Caco-2 (cell line): ENCODE measurements at regions not wholly inside any gene's neighbourhood (a gene's known extent, or its start where the extent isn't known, plus 50 kb on each side); places are given as distances from the start of the nearest gene placed in this dataset.

Experiments
- BruUV-seq: library from RNA; stranded (reverse); fragments of 400-500 nt; replicated peaks from 2 replicates; lab custom pipeline; 2021; lab: Mats Ljungman, UMichigan
- CTCF ChIA-PET: fragments of 300-600 bp; sonication (Branson Sonifier 250); formaldehyde crosslinking; loops from one replicate; lab custom pipeline; 2022; ENCODE audit warnings: antibody characterized with exemption; lab: Charles Lee
- POLR2A ChIA-PET: fragments of 300-600 bp; sonication (Branson Sonifier 250); formaldehyde crosslinking; loops from one replicate; lab custom pipeline; 2022; ENCODE audit warnings: antibody characterized with exemption; lab: Charles Lee
- DNase-seq, 2 experiments: peaks; one replicate each; pipeline versions ENCODE4 v3.0.0 to v3.0.0-alpha.2; 2020 to 2022
- H3K27me3 ChIP-seq: replicated peaks from 2 replicates; pipeline ENCODE4 v1.6.0; 2011; ENCODE audit warnings: low read length; ENCODE audit not compliant: control insufficient read depth, insufficient read depth
- H3K36me3 ChIP-seq: 2 replicates; pipeline ENCODE4 v1.5.1; 2011; ENCODE audit warnings: low read length; ENCODE audit not compliant: control insufficient read depth, insufficient read depth
- H3K4me1 ChIP-seq: fragments of 250-450 bp; sonication (Bioruptor Pico); 2 replicates; pipeline ENCODE4 v1.5.1; 2020; ENCODE audit warnings: mild to moderate bottlenecking
- H3K4me3 ChIP-seq: 2 replicates; pipeline ENCODE4 v1.5.1; 2011; ENCODE audit warnings: low read depth, mild to moderate bottlenecking, control low read depth, low read length
- H3K9me3 ChIP-seq: fragments of 250-450 bp; sonication (Bioruptor Pico); 2 replicates; pipeline ENCODE4 v1.5.1; 2020; ENCODE audit warnings: mild to moderate bottlenecking, moderate library complexity
- H3K27ac Mint-ChIP-seq: one replicate; pipeline ENCODE4 v1.8.0; 2022; ENCODE audit warnings: mixed read lengths; ENCODE audit not compliant: unreplicated experiment
- H3K27me3 Mint-ChIP-seq: one replicate; pipeline ENCODE4 v1.8.0; 2022; ENCODE audit warnings: mixed read lengths; ENCODE audit not compliant: insufficient read depth, unreplicated experiment
- H3K36me3 Mint-ChIP-seq: one replicate; pipeline ENCODE4 v1.8.0; 2022; ENCODE audit warnings: mild to moderate bottlenecking, mixed read lengths; ENCODE audit not compliant: insufficient read depth, unreplicated experiment
- H3K4me1 Mint-ChIP-seq: one replicate; pipeline ENCODE4 v1.8.0; 2022; ENCODE audit warnings: low read depth, mixed read lengths; ENCODE audit not compliant: unreplicated experiment
- H3K4me3 Mint-ChIP-seq: one replicate; pipeline ENCODE4 v1.8.0; 2022; ENCODE audit warnings: mild to moderate bottlenecking, moderate library complexity, mixed read lengths; ENCODE audit not compliant: unreplicated experiment
- H3K9me3 Mint-ChIP-seq: one replicate; pipeline ENCODE4 v1.8.0; 2022; ENCODE audit warnings: mixed read lengths; ENCODE audit not compliant: unreplicated experiment
- CTCF ChIP-seq, 2 experiments: fragments of 200-600 bp in 1 of 2; IDR thresholded peaks; 1 replicate in 1 of 2; 2 replicates in 1 of 2; pipeline versions ENCODE4 v1.5.1 to v1.8.0; 2011 to 2022; ENCODE audit warnings: antibody characterized with exemption in 1 of 2, control low read depth in 1 of 2, inconsistent platforms in 1 of 2, low read depth in 1 of 2, low read length in 1 of 2, mild to moderate bottlenecking in 1 of 2, moderate library complexity in 1 of 2; ENCODE audit not compliant: insufficient read depth in 1 of 2, severe bottlenecking in 1 of 2, unreplicated experiment in 1 of 2
- intact Hi-C: fragments of 100-400 bp; cut with micrococcal nuclease; formaldehyde crosslinking; loops from one replicate; pipeline ENCODE4 v1.10.0; 2022; ENCODE audit not compliant: unreplicated experiment

GRCh38 chr4:137601934-137602333 lies 69.6 kb upstream of the PCDH18 start:
- Histone ChIP-seq H3K4me1 (no peaks in the 10 kb centered on the region), H3K9me3 (no peaks in the 10 kb centered on the region), H3K36me3 (no peaks in the 10 kb centered on the region), H3K4me3 (no peak overlapping the region), H3K27me3 (no peaks in the 10 kb centered on the region)
- H3K4me3 Mint-ChIP-seq: no peak overlapping the region
- TF ChIP-seq CTCF (IDR thresholded peaks at IDR 0.05; ENCODE audit: insufficient read depth in 1 of 2, low read depth in 1 of 2, low read length in 1 of 2, severe bottlenecking in 1 of 2, unreplicated experiment in 1 of 2): no peak
- H3K27me3 Mint-ChIP-seq: no peaks in the 10 kb centered on the region
- H3K27ac Mint-ChIP-seq: no peak overlapping the region
- no peaks in the 10 kb centered on the region for H3K9me3 Mint-ChIP-seq
- CTCF ChIA-PET: no interaction called here
- no peaks in the 10 kb centered on the region for H3K36me3 Mint-ChIP-seq
- H3K4me1 Mint-ChIP-seq: no peaks in the 10 kb centered on the region
- intact Hi-C loops: no loop called here
- POLR2A ChIA-PET: no interaction called here
- no peak for DNase-seq
- no TSS peak for BruUV-seq

DNA sequence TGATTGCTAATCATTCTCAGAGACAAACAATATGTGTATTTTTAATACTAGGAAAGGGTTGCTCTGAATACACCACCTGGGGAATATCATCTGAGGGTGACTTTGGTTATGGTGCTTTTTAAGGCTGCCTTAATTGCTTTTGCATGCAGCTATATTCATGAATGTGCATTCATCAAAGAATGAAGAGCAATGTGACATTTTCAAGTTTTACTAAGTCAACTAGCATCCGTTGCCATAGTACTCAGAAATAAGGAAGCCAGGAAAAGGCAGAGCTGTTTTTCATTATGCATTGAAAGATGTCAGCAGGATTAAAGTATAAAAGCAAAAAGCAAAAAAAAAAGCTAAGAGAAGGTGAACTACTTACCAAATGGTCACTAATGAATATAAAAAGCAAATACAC lies 67.4 kb upstream of the PCDH18 start:
- Mint-ChIP-seq H3K27me3 (no peaks in the 10 kb centered on the region), H3K4me1 (no peaks in the 10 kb centered on the region), H3K9me3 (no peaks in the 10 kb centered on the region), H3K36me3 (no peaks in the 10 kb centered on the region), H3K4me3 (no peak overlapping the region), H3K27ac (no peak overlapping the region)
- Histone ChIP-seq H3K36me3 (no peaks in the 10 kb centered on the region), H3K4me3 (no peak overlapping the region), H3K9me3 (no peaks in the 10 kb centered on the region), H3K4me1 (no peaks in the 10 kb centered on the region), H3K27me3 (no peaks in the 10 kb centered on the region)
- ChIA-PET CTCF (no interaction called here), POLR2A (no interaction called here)
- no peak for TF ChIP-seq CTCF (IDR thresholded peaks at IDR 0.05; ENCODE audit: insufficient read depth in 1 of 2, low read depth in 1 of 2, low read length in 1 of 2, severe bottlenecking in 1 of 2, unreplicated experiment in 1 of 2)
- BruUV-seq: no TSS peak
- intact Hi-C loops: no loop called here
- no peak for DNase-seq

GRCh38 chr4:137597752-137598430 lies 65.6 kb upstream of the PCDH18 start:
- no peaks in the 10 kb centered on the region for H3K4me1 Mint-ChIP-seq
- Histone ChIP-seq H3K36me3 (no peaks in the 10 kb centered on the region), H3K27me3 (no peaks in the 10 kb centered on the region), H3K4me3 (no peak overlapping the region), H3K9me3 (no peaks in the 10 kb centered on the region), H3K4me1 (no peaks in the 10 kb centered on the region)
- intact Hi-C loops: no loop called here
- BruUV-seq: no TSS peak
- CTCF ChIA-PET: no interaction called here
- no peak for DNase-seq
- POLR2A ChIA-PET: no interaction called here
- no peaks in the 10 kb centered on the region for H3K36me3 Mint-ChIP-seq
- TF ChIP-seq CTCF (IDR thresholded peaks at IDR 0.05; ENCODE audit: insufficient read depth in 1 of 2, low read depth in 1 of 2, low read length in 1 of 2, severe bottlenecking in 1 of 2, unreplicated experiment in 1 of 2): no peak
- no peaks in the 10 kb centered on the region for H3K27me3 Mint-ChIP-seq
- no peaks in the 10 kb centered on the region for H3K9me3 Mint-ChIP-seq
- H3K27ac Mint-ChIP-seq: no peak overlapping the region
- H3K4me3 Mint-ChIP-seq: no peak overlapping the region
